ENCODE measurements at regions not wholly inside any gene's neighbourhood (a gene's known extent, or its start where the extent isn't known, plus 50 kb on each side); places are given as distances from the start of the nearest gene placed in this dataset.

DNA sequence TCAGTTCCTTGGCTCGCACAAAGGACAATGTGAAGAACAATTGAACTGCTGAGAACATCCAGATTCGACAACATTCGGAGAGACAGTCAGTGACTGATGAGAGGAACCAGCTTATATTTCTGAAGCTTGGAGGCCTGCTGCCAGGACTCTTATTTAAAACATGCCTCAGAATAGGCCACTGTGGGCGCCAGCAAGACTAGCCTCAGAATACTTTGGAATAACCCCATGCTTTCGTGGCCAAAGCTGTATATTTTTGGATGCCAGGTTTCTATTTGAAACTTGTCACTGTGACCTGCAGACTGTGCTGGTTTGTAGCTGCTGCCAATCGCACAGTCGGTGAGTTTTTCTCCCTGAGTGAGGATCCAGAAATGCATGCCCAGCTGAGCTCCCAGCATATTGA, 129.9 kb upstream of the UBE3A start:
- TF ChIP-seq, protein P1, sequence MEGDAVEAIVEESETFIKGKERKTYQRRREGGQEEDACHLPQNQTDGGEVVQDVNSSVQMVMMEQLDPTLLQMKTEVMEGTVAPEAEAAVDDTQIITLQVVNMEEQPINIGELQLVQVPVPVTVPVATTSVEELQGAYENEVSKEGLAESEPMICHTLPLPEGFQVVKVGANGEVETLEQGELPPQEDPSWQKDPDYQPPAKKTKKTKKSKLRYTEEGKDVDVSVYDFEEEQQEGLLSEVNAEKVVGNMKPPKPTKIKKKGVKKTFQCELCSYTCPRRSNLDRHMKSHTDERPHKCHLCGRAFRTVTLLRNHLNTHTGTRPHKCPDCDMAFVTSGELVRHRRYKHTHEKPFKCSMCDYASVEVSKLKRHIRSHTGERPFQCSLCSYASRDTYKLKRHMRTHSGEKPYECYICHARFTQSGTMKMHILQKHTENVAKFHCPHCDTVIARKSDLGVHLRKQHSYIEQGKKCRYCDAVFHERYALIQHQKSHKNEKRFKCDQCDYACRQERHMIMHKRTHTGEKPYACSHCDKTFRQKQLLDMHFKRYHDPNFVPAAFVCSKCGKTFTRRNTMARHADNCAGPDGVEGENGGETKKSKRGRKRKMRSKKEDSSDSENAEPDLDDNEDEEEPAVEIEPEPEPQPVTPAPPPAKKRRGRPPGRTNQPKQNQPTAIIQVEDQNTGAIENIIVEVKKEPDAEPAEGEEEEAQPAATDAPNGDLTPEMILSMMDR (IDR thresholded peaks at IDR 0.05; ENCODE audit: insufficient read depth, low read length, poor library complexity, severe bottlenecking): no peak
- no peak for TF ChIP-seq EZH2phosphoT487 (conservative IDR thresholded peaks at IDR 0.05; ENCODE audit: low read length)

Measured in SU-DHL-6 (cell line).